Head of caudate nucleus (tissue), 42 donors: ENCODE measurements at regions not wholly inside any gene's neighbourhood (a gene's known extent, or its start where the extent isn't known, plus 50 kb on each side); places are given as distances from the start of the nearest gene placed in this dataset.

ENCODE experiments used
- DNase-seq, 42 donors: peaks; one replicate each; pipeline versions ENCODE4 v3.0.0 to v3.0.0-alpha.2; 2020 to 2021; ENCODE audit warnings: mixed read lengths in 7 of 42
- intact Hi-C: fragments of 100-400 bp; cut with DNase I; formaldehyde crosslinking; loops from one replicate; pipeline ENCODE4 v1.15.0; 2022

DNA sequence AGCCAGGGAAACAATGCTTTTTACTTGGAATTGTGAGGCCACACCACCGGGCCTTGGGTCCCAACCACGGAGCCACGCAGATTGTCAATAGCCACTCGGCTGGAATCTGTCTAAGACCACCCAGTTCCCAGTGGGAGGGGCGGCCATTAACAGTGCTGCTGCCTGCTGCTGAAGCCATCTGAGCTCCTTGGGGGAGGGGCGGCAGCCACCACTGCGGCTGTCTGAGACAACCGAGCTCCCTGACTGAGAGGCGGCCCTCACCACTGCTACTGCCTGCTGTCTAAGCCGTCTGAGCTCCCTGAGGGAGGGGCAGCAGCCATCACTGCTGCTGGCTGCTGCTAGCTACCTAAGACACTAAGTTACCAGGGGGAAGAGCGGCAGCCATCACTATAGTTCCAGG lies 64.3 kb downstream of the DMRTA2 start:
- no peak for DNase-seq
- intact Hi-C loops, result no loop called here

DNA sequence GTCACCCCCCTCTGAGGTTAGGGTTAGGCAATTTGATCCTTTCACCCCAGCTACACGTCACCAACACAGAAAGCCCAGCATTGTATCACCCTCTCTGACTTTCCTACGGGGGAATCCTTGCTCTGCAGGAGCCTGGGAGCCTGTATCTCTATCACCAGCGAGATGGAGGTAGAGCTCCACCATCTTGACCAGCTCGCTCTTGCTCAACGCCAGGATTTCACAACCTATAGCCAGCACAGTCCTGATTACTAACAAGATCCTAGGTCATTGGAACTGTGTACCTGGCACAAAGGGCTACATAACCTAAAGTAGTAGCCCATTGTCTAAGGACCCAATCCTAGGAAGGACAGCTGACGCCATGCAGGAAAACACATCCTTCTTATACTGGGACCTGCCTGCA lies 66.1 kb downstream of the DMRTA2 start:
- intact Hi-C loops, result no loop called here
- DNase-seq, result no peak

DNA sequence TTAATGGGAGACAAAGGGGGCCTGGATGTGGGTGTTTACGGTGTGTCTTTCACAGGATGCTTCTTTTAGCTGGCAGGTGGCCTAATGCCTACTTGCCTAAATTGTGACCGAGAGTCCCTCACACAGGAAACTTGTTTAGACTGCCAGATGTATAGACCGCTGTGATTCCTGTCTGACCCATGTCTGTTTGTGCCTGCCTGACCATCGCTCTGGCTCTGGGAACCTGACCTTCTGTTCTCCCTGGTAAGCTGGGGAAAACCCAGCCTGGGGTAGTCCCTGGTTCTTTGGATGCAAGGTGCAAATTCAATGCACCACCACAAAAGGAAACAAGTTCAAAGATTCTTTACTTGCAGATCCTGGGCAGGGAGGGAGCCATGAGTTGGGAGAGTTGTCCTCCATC lies 68.4 kb downstream of the DMRTA2 start:
- intact Hi-C loops, result no loop called here
- no peak for DNase-seq

DNA sequence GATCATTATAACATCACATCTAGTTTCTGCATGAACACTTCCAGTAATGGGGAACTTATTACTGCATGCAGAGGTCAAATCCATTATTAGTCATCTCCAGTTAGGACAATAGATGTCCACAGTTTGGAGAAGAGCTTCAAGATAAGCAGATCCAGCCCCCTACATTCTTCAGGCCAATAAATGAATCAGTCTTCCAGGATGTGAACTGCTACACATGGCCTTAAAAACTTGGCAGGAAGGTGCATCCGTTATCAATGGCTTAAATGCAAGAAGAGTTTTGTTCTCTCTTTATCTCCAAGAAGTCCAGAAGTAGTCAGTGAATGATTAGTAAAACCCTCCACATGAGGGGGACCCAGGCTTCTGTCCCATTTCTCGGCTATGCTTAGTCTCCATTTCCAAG lies 70.8 kb downstream of the DMRTA2 start:
- DNase-seq, result no peak
- intact Hi-C loops, result no loop called here

DNA sequence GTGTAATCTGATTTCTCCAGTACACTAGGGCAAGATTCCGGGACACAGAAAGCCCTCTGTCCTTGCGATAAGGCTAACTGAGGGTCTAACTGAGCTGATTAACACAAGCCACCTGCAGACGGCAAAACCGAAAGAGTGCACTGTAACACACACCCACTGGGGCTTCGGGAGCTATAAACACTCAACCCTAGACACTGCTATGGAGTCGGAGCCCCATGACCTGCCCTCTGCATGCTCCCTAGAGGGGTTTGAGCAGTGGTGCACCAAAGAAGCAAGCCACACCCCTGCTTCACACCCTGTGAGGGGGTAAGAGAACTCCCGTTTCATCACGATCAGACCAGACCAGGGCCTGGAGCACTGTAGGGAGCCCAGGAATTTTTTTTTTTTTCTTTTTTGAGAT lies 72.4 kb downstream of the DMRTA2 start:
- intact Hi-C loops, result no loop called here
- no peak for DNase-seq

DNA sequence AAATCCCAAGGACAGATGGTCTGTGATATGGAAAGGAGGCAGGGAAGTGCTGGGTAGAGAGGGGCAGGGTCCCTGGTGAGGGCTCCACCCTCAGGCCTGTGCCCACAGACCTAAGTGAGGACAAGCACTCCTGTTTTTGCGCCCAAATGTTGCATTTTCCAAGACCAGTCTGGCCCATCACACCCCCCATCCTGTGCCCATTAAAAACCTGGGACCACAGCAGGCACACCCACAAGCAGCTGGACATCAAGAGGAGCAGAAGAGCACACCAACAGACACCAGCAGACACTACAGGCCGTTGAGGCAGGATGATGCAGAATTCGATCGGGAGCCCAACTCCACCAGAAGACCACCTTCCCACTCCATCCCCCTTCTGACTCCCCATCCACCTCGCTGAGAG lies 72.8 kb downstream of the DMRTA2 start:
- intact Hi-C loops, result no loop called here
- no peak for DNase-seq

DNA sequence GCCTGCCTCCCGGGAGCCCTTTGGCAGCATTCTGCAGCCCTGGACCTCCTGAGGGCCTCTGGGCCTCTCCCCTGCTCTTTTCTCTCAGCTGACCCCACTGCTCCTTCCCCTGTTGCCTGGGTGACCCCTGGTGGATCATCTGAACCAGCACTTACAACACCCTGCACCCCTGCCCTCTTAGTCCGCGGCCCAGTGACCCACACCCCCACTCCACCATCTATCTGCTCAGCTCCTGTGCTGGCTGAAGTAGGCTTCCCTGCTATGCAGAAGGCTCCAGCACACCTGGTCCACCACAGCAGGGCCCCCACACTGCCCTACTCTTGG lies 74.0 kb downstream of the DMRTA2 start:
- intact Hi-C loops, result no loop called here
- no peak for DNase-seq

DNA sequence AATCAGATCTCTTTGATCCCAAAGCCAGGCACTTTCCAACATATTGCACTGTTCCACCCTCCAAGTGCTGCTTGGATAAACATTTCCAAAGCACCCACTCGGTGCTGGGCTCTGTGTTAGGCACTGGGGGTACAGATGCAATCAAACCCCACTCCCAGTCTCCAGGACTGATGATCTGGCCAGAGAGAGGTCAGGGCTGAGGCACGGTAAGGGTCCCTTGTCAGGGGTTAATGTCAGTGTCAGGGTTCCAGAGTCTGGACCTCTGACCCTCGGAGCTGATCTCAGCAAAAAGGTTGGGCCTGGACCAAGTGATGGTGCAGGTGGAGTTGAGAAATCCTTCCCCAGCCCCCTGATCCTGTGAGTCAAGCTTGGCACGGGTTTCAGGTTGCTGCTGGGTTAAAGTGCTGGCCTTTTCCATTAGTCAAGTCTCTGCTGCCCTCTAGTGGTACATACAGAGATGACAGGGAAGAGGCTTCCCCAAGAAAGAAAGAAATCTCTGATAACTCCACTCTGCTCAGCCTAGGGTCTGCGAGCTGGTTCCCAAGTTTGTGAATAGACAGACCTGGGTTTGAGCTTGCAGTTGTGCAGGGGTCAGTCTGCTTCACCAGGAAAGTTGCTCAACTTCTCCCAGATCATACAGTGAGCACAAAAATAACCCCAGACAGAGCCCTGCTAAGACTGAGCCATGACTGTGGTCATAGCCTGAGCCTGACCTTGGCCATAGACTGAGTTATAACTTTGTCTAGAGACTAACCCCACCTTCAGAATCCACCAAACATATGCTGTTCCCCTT lies 74.6 kb downstream of the DMRTA2 start:
- DNase-seq, result peak in 35 of 42 donors; percentile 14 to 88 (median 59)

DNA sequence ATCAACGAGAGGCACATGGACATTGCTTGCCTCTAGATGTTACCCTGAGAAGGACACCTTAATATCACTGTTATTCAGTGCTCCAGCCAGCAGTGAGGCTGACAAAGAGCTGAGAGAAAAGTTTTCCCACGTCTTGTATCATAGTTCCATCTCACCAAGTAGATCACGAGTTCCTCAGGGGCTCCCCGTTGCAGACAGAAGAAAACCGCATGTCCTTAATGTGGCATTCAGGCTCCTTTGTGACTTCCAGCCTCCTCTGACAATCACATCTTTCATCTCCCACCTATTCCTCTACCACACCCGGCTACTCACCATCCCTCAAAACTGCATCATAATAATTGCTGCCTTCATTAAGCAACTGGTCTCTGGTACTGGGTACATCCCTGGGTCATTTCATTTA lies 75.3 kb downstream of the DMRTA2 start:
- intact Hi-C loops, result no loop called here
- DNase-seq, result no peak

More for the DNA sequence above, 74.6 kb downstream of the DMRTA2 start:
- intact Hi-C loops, result no loop called here

DNA sequence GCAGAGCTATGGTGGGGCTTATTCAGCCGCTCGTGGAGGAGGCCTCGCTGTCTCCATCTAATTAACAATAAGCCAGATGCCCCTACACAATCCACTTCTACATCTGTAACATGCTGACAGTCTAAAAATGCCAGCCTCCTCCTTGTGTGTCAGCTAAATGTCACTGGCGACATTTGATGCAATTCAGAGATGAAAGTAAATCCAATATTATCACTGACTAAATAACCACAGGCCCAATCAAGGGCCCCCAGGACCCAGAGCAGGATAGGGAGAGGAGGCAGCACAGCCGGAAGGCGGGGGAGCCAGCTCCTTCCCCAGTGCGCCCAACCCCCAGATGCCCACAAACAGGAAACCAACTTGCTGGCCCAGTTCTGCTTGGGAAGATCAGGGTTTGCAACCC lies 76.6 kb downstream of the DMRTA2 start:
- DNase-seq, result no peak
- intact Hi-C loops, result no loop called here

DNA sequence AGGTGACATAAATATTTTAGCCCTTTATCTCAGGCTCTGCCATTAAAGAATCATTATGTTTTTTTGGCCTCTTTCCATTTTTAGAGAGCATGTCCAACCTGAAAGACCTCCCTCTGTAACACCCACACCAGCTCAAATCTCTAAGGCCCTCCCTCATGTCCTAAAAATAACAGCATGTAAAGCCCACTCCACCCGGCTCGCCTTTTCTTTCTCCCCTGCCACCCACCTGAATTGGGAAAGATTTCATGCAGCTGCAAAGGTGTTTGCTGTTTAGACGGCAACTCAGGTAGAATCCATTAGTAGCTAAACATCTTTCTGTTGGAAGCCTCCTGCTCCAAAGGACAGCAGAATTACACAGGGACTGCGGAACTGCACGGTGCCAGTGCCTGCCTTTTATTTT lies 79.9 kb downstream of the DMRTA2 start:
- DNase-seq, result no peak
- intact Hi-C loops, result no loop called here

DNA sequence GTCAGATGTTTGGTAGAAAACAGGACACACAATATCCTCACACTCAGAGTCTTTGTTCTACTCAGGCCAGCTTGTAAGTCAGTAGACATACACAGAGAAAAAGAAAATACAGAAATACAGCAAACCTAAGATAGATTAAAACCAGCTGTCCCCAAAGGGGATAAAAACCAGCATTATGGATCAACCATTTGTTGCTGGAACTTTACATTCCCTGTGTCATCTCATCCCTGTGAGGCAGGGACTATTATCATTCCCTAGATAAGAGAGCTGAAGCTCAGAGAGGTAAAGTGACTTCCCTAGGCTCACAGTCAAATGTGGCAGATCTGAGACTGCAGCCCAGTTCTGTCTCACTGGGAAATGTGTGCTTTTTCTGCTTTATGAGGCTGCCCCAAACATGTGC lies 80.7 kb downstream of the DMRTA2 start:
- intact Hi-C loops, result no loop called here
- no peak for DNase-seq

DNA sequence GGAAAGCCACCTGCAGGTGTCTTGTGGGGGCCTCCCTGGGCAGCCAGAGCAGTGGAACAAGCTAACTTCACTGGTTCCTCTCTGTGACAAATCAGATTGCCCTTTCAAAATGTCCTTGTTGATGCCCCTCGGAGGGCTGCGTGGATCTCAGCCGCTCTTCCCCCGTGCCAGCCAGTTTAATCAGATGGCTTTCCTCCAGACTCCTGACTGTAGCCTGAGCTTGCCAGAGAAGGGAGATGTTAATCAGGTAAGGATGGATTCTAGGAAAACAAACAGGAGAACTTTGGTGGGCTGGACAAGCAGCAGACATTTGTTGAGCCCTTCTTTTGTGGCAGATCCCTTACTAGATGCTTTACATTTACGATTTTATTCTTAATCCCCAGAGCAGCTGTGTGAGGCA lies 88.2 kb downstream of the DMRTA2 start:
- DNase-seq, result no peak
- intact Hi-C loops, result no loop called here

DNA sequence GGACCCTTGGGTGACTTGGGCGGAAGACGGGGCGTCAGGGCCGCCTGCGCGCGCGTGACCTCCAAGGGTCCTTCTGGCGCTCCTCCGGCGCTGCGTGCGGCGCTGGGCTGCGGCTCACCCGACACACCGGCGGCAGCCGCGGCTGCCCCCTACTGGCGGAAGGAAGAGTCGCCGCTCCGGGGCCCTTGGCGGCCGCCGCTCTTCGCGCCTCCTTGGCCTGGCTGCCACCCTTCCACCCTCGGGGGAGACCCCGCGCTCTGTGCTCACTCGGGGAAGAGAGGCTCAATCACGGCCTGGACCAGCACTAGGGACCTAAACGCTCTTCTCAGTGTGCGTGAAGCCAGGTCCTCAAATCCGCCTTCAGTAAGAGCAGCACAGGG lies 89.7 kb downstream of the DMRTA2 start:
- intact Hi-C loops, result no loop called here
- peak in 38 of 42 donors; percentile 12 to 73 (median 50) for DNase-seq

DNA sequence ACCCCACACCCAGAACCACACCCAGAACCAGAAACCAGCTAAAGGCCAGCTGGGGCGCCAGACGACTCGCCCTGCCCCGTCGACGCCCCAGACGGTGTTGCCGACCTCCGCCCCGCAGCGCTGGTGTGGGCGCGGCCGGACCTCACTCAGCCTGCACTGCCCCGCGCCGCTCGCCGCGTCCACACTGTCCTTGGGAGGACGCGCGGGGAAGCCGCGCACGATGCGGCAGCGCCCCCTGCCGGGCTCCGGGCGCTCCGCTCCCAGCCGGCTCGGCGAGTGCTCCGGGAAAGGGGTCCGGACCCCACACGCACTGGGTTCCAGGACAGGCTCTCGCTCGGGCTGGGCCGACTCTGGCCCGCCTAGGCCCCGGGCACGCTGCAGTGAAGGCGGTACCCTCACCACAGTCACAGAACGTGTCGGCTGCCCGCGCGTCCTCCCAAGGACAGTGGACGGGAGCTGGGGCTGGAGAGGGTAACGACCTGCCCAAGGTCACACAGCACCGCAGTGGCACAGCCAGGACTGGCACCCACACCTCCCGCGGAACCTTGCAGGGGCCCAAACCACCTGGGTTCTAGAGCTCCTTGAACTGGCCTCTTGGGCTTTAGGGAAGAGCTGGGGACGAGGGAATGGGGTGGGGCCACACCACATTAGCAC lies 90.2 kb downstream of the DMRTA2 start:
- intact Hi-C loops, result no loop called here
- peak in 39 of 42 donors; percentile 7 to 78 (median 58) for DNase-seq

DNA sequence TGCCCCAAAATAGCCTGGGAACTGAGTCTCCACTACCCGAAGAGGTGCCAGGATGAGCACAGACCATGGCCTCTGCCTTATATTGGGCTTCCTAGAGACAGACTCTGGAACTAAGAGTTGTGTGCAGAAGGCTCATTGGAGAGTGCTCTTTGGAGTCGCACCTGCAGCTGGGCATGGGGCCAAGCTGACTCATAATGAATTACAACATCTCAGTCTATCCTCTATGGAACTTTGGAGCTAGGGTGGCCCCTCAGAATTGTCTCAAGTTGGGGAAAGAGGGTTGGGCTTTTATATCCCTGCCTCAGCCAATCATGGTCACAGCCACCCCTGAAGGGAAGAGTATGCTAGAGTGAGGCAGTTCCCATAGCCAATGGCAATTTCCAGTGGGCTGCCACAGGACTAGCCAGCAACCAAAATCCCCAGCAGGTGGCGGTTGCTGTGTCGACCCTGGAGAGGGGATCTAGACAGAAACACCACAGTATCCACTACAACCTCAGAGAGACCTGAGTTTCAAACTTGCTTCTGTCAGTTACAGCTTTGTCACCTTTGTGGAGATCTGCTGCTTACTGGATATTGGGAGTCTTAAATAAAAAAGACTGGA lies 93.8 kb downstream of the DMRTA2 start:
- intact Hi-C loops, result no loop called here
- no peak for DNase-seq

DNA sequence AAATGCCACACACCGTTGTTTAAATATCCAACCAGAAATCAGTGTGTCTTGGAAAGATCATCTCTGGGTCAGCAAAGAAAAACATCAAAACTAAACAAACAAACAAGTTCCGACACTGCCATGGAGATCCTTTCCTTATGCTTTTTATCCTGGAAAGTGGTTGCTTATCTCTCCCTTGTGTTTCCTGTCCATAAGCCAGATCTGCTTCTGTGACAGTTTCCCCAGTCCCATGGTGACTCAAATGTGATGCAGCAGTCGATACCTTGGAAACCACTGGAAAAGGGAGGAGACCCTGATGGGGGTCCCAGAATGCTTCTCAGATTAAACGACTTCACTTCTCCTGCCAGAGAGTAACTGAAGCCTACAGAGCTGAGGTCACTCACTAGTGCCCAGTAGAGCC lies 94.7 kb downstream of the DMRTA2 start:
- no peak for DNase-seq
- intact Hi-C loops, result no loop called here

DNA sequence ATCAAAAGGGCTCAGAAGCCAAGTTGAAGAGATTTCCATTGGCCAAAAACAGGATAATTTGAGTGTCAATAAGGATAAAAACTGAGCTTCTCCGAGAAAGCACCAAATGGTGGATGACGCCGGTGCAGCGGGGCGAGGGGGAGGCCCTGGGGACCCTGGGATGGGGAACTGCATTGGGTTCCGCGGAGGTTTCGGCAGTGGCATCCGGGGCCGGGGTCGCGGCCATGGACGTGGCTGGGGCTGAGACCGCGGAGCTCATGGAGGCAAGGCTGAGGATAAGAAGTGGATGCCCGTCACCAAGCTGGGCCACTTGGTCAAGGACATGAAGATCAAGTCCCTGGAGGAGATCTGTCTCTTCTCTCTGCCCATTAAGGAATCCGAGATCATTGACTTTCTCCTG lies 97.2 kb downstream of the DMRTA2 start:
- DNase-seq, result no peak
- intact Hi-C loops, result no loop called here

DNA sequence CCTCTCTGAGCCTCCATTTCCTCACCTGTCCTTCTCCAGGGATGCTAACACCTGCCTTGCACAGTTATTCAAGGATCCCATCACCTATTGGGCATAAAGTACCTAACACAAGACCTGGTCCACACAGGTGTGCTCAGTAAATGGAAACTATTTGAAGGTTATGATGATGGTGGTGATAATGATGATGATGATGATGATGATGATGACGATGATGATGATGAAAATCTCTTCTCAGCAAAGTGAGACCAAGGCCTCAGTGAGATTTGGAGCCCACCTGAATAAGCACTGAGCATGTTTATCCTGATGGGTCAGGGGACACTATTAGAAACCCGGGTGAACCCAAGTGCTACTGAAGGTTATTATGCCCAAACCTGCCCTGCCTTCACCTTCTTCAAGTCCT lies 100.7 kb downstream of the DMRTA2 start:
- intact Hi-C loops, result no loop called here
- no peak for DNase-seq

DNA sequence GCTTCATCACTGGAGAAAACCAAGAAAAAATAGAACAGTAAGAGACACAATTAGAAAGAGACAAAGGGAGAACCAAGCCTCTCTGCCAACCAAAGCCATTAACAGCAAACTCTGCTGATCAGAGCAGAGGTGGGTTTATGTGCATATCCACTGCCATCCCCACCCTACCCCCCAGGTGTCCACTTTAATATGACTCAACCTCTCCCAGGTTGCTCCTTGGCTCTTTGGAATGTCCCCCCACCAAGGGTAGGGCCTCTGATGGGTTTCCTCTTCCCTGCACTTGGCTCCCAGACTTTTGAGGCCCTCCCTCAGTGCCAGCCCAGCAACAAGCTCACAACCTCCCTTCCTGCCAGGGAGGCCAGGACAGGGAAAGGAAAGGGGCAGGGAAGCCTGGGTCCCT lies 104.8 kb downstream of the DMRTA2 start:
- intact Hi-C loops, result no loop called here
- DNase-seq, result no peak

DNA sequence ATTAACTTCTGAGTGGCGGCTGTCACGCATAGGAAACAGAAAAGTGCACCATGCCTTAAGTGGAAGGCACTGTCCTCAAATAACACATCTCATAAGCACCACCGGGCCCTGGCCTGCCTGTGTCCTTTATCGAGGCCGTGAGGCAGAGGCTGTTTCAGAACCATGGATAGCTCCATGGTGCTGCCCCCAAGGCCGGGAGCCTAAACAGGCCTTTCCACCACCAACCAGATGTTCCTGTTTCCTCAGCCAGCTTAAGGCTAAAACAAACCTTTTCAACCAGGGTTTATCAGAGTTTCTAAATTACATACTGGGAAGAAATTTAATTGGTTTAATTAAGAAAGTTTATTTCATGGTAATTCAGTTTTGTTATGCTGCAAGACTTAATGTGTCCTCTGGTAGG lies 114.4 kb downstream of the DMRTA2 start:
- intact Hi-C loops, result no loop called here
- DNase-seq, result peak in 23 of 42 donors; percentile 6 to 64 (median 24)
